ENCODE measurements at regions not wholly inside any gene's neighbourhood (a gene's known extent, or its start where the extent isn't known, plus 50 kb on each side); places are given as distances from the start of the nearest gene placed in this dataset.
"Not testable (repeated sequence)": the region's sequence is repeated elsewhere in the genome, so short reads cannot be mapped to it uniquely, and the experiment has no call there.

- DNase-seq (ENCODE audit: low spot score): no peak
These were observed 530.2 kb upstream of the CBLB start for GRCh38 chr3:106398891-106399600.

GRCh38 chr3:106399761-106400160 is 530.9 kb upstream of the CBLB start:
- no peak for DNase-seq (ENCODE audit: low spot score)

DNA sequence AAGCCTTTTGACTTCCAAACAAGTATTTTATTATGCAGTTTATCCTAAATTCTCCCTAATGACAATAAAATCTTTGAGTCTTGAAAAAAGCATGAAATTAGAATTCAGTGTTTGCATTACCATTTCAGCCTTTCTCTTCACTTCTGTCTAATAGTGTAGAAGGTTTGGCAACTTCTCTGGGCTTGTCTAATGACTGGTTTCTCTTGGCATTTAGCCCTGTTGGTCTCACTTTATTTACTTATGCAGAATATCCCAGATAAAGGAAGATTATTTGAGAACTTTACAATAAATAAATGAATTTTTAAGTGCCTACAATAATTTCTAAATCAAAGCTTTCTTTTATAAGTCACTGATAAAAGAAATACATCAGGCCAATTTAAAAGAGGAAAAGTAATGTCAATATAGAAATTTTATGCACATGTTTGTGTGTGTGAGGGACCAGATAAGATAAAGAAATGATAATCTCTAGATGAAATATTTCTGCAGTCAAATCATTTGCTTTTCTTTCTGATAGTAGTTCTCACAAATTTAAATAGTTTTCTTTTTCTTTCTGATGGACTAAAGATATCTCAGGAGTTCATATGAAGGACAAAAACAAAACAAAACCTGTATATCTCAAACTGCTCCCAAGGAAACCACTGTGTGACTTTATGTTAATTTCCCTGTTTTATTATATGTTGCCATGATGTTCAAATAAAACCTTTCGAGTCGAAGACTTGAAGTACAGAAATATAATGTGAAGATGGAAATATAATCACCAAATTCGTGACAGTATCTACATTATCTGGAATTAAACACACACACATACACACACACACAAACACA is 533.1 kb upstream of the CBLB start:
- DNase-seq (ENCODE audit: low spot score): no peak

DNA sequence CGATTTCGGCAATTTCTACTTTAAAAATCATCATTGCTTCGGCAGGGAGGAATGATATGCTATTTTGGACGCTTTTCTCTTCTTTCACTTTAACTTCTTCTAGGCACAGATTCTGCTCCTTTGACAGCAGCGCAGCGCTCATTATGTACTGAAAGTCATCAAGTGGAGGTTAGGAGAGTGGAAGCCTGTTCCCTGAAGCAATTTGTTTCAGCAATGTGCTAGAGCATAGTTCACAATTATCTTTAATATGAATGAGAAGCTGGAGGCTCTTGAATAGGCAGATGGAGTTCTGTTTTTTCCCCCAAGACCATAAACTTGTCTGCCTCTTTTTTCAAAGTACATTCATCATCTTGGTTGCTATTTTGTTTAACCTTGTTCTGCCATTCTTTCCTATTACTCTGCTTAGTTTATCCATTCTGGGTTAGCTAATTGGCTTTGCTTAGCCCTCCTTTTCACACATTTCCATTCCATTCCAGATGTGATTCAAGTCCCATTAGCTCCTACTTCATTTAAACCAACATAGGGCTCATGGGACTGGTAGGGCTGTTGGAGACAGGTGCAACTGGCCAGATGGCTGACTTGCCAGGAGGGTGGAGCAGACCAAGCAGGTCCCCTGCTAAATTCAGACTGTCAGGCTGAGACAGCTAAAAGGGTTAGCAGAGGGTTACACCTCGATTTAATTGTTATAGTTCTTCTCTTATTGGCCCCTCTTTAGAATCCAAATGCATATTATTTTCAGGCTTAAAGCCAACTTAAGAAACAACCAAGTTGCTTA is 534.7 kb upstream of the CBLB start:
- DNase-seq (ENCODE audit: low spot score): no peak

- DNase-seq (ENCODE audit: low spot score): no peak
These were observed 544.9 kb upstream of the CBLB start for GRCh38 chr3:106413683-106414082.

- no peak for DNase-seq (ENCODE audit: low spot score)
These were observed 551.8 kb upstream of the CBLB start for GRCh38 chr3:106420628-106421027.

GRCh38 chr3:106421426-106421825 is 552.6 kb upstream of the CBLB start:
- no peak for DNase-seq (ENCODE audit: low spot score)

DNA sequence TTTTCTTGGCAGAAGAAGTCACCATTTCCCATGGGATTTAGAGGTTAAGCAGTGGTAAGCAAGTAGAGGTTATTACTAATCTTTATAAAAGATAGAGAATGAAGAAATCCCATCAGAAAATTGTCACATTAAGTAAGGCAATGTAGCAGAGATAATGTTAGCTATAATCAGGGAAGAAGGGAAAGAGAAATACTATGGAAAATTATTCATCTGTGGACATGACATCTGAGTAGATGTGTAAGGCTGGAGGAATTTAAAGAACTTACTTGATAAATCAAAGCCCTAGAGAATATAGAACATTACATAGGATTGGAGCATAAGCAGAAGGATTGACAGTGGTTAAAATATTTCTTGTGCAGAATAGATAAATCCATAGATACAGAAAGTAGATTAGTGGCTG is 553.1 kb upstream of the CBLB start:
- DNase-seq (ENCODE audit: low spot score): no peak

GRCh38 chr3:106423321-106424225 is 554.8 kb upstream of the CBLB start:
- no peak for DNase-seq (ENCODE audit: low spot score)

DNA sequence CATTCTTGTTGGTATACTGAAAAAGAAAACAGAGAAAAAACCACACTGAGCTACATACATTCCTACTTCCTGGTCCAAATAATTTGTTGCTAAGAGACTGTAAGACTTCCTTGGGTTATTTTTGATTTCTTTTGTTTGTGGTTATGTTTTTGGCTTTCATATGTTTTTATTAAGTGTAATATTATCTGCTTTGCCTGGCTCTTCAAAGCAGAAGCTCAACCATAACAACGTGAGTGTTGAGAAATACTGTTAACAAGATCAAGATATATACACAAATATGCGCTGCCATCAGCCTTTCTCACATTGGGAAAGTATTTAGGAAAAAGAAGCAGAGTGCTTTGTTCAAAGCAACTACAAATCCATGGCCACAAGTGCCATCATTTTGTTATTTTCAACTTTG is 556.2 kb upstream of the CBLB start:
- no peak for DNase-seq (ENCODE audit: low spot score)

- DNase-seq (ENCODE audit: low spot score): no peak
These were observed 557.1 kb upstream of the CBLB start for GRCh38 chr3:106425916-106426315.

GRCh38 chr3:106428565-106428994 is 559.8 kb upstream of the CBLB start:
- DNase-seq (ENCODE audit: low spot score): no peak

GRCh38 chr3:106431721-106432120 is 562.9 kb upstream of the CBLB start:
- DNase-seq (ENCODE audit: low spot score): no peak

GRCh38 chr3:106435899-106436453 is 567.2 kb upstream of the CBLB start:
- DNase-seq (ENCODE audit: low spot score): no peak

GRCh38 chr3:106438887-106439286 is 570.1 kb upstream of the CBLB start:
- no peak for DNase-seq (ENCODE audit: low spot score)

DNA sequence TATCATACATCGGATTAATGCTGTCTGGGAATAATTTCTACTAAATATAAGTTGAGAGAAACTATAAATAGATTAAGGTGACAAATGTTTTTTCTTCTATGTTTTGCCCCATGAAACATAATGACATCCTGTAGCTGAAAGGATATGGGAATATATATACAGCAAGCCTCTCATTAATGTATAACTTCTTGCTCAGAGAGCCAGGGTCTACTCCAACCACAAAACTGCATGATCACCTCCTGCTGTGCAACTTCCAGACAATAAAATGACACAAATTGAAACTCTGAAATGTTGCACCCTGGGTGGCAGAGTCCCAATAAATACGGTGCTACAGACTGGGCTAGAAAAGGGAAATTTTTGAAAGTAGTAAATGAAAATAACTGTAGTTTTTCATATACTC is 571.9 kb upstream of the CBLB start:
- DNase-seq (ENCODE audit: low spot score): no peak

DNA sequence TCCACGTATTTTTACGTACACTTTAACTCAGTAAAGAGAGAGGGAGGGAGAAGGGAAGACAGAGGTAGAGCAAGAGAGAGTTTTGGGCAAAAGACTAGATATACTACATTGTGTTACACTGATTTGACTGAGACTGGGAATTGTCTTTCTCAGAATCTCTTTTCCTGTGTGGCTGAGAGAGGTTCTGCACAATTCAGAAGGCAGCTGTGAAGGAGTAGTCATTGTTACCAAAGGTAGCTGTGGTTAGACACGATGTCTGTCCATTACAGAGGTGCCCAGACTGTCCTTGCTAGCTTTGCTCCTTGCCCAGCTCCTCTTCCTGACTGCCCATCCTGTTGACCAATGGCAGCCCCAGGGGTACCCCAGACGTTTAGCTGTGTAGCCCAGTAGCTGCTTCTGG is 577.5 kb upstream of the CBLB start:
- DNase-seq (ENCODE audit: low spot score): no peak

DNA sequence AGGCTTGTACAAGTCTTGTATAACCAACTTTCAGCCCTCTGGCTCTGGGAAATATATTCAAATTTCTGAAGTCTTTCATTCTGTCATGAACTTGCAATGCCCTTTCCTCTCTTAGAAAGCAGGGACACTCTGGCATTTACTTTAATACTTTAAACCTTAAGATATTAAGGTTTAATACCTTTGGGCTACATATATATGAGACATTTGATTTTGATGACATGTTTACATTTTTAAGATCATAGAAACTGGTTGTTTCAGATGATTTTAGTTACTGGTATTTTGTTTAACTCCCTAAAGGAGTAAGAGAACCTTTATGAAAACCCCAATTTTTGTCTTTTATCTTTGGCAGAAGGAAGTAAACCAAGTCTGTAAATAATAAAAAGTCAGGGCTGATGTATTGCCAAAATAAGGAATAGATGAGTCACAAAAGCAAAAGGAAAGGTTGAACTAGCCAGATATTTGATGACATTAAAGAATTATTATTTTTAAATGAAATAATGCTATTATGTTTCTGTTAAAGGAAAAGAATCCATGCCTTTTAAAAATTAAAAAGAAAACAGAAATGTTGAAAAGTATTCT is 579.0 kb upstream of the CBLB start:
- no peak for DNase-seq (ENCODE audit: low spot score)

DNA sequence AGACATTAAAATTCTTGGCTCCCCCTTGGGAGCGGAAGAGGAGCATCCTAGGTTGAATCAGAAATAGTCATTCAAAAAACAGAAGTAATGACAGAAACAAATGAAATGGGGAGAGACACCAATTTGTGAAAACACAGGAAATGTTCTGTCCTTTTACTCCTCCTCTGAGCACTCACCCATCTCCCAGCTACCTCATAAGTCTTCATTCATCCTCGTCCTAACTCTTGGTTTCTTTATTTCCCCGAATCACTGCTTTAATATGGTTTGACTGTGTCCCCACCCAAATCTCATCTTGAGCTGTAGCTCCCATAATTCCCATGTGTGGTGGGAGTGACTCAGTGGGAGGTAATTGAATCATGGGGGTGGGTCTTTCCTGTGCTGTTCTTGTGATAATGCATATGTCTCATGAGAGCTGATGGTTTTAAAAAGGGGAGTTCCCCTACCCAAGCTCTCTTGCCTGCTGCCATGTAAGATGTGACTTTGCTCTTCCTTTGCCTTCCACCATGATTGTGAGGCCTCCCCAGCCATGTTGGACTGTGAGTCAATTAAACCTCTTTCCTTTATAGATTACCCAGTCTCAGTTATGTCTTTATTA is 579.7 kb upstream of the CBLB start:
- DNase-seq (ENCODE audit: low spot score): not testable (repeated sequence)

DNA sequence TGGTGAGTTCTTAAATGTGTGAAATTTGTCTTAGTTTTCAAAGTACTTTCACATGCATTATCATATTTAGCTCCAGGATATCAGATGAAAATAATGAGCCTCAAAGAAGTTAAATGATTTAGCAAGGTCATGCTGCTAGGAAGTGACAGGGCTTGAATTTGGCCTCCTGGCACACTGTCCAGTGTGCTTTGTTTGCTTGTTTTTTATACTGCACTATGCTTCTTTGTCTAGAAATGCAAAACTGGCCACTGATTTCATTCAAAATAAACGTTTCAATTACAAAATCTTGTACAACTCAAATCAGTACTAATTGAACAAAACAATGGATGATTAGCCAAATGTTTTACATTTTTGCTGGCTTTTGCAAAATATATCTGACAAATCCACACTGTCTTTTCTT is 583.3 kb upstream of the CBLB start:
- DNase-seq (ENCODE audit: low spot score): no peak

- no peak for DNase-seq (ENCODE audit: low spot score)
These were observed 585.7 kb upstream of the CBLB start for GRCh38 chr3:106454497-106454896.

Measured in CD4-positive, alpha-beta T cell treated with Interleukin-15 for 4 hours (primary cell).